ENCODE measurements at regions not wholly inside any gene's neighbourhood (a gene's known extent, or its start where the extent isn't known, plus 50 kb on each side); places are given as distances from the start of the nearest gene placed in this dataset.

DNA sequence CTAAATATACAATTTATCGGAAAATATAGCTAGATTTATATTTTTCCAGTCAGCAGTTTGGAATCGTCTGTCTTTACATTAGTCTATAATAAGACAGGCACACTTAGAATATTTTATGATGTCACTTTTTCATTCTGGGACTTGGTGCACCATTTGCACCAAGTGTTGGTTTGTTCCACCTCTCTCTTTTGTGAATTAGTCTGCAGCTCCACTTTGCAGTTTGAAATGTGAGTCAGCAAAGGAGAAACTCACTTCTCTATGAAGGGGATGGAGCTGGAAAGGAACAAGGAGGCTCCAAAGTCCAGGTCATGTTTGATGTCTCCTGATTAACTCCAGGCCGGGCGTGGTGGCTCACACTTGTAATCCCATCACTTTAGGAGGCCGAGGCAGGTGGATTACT is 63.8 kb upstream of the RTN4 start:
- TF ChIP-seq BHLHE40 (IDR thresholded peaks at IDR 0.05; ENCODE audit: low read depth, low read length): no peak
- TF ChIP-seq RAD21 (IDR thresholded peaks at IDR 0.05; ENCODE audit: low read length): no peak
- no peak for TF ChIP-seq POLR2A (IDR thresholded peaks at IDR 0.05; ENCODE audit: low read depth, low read length)
- TF ChIP-seq MAZ (IDR thresholded peaks at IDR 0.05; ENCODE audit: borderline replicate concordance, low read depth, low read length): no peak
- TF ChIP-seq, protein P1, sequence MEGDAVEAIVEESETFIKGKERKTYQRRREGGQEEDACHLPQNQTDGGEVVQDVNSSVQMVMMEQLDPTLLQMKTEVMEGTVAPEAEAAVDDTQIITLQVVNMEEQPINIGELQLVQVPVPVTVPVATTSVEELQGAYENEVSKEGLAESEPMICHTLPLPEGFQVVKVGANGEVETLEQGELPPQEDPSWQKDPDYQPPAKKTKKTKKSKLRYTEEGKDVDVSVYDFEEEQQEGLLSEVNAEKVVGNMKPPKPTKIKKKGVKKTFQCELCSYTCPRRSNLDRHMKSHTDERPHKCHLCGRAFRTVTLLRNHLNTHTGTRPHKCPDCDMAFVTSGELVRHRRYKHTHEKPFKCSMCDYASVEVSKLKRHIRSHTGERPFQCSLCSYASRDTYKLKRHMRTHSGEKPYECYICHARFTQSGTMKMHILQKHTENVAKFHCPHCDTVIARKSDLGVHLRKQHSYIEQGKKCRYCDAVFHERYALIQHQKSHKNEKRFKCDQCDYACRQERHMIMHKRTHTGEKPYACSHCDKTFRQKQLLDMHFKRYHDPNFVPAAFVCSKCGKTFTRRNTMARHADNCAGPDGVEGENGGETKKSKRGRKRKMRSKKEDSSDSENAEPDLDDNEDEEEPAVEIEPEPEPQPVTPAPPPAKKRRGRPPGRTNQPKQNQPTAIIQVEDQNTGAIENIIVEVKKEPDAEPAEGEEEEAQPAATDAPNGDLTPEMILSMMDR (conservative IDR thresholded peaks at IDR 0.05; ENCODE audit: low read depth, low read length): no peak
- TF ChIP-seq USF2 (IDR thresholded peaks at IDR 0.05; ENCODE audit: low read depth, low read length): no peak
- TF ChIP-seq NFE2L2 (IDR thresholded peaks at IDR 0.05; ENCODE audit: low read depth, low read length): no peak
- no peak for TF ChIP-seq CEBPB (IDR thresholded peaks at IDR 0.05; ENCODE audit: low read depth, low read length)
- TF ChIP-seq ELK1 (IDR thresholded peaks at IDR 0.05; ENCODE audit: borderline replicate concordance, low read depth, low read length): no peak

Data from IMR-90 (cell line).